GM19099 (cell line): ENCODE measurements at regions not wholly inside any gene's neighbourhood (a gene's known extent, or its start where the extent isn't known, plus 50 kb on each side); places are given as distances from the start of the nearest gene placed in this dataset.

ENCODE experiments used
- POLR2A ChIP-seq: IDR thresholded peaks from 3 replicates; pipeline ENCODE4 v1.6.1; 2011; ENCODE audit warnings: low read depth; ENCODE audit not compliant: insufficient read length; ENCODE audit errors: extremely low read depth

DNA sequence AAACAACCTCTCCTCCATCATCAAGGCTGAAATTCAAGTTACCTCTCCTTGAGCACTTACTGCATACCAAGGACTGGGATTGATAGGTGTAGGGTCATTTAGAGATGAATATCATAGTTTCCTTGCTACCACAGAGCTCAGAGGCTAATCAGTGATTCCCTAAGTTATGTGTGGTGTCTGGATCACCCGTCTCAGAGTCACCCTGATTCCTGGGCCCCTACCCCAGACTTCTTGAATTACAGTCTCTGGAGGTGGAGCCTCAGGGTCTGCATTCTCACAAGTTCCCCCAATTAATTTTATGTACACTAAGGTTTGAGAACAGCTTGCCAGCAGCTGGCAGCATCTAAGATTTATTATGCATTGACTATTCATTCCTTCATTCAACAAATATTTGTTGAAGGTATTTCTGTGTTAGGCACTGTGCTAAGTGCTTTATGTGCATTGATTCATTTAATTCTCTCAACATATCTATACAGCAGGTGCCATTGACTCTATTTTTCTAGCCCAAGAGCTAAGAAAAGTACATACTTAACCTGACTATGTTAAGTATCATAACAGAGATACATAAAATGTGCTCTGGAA is 182.9 kb upstream of the FGGY start:
- no peak for TF ChIP-seq POLR2A

- TF ChIP-seq POLR2A = no peak
Observed at GRCh38 chr1:59115865-59116264, 181.0 kb upstream of the FGGY start.

- TF ChIP-seq POLR2A = no peak
Observed at GRCh38 chr1:59116920-59117542, 179.9 kb upstream of the FGGY start.

DNA sequence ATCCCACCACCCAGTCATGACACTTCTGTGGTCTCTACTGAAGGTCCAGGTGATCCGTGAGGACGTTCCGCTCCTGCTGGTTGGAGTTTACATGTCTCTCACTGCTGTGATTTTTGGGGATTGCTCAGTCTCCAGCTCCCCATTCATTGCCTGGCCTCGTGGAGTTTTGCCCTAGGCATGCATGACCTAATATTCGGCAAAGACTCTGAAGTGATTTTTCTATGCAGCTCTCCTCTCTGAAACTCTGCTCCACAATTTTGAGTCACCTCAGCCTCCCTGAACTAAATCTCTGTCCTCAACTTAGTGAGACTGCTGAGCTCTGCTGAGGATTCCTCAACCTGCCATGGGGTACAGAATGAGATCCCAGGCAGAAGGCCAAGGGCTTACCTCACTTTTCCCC is 174.4 kb upstream of the FGGY start:
- no peak for TF ChIP-seq POLR2A

DNA sequence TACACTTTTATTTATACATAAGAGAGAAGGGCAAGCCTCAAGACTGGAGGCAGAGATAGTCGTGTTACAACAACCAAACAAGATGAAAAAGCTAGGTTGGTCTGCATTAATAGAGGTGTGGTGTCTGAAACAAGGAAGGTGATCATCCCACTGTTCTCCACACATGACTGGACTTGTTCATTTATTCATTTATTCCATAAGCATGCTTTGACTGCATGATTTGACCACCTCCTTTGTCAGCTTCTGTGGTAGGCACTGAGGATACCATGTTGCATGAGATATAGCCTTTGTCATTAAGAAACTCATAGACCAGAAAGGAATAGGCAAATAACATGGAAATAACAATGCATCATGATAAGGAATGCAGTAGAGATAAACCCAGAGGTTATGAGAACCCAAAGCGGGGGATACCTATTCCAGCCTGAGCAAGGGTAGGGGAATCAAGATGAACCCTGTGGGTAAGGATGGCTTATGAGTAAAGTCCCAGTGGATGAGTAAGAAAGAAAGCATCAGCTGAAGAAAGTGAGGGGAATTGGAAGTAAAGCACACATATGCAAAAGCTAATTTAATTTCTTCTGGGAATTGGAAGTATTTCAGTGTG is 173.7 kb upstream of the FGGY start:
- TF ChIP-seq POLR2A = no peak

GRCh38 chr1:59124166-59124565 is 172.7 kb upstream of the FGGY start:
- no peak for TF ChIP-seq POLR2A

DNA sequence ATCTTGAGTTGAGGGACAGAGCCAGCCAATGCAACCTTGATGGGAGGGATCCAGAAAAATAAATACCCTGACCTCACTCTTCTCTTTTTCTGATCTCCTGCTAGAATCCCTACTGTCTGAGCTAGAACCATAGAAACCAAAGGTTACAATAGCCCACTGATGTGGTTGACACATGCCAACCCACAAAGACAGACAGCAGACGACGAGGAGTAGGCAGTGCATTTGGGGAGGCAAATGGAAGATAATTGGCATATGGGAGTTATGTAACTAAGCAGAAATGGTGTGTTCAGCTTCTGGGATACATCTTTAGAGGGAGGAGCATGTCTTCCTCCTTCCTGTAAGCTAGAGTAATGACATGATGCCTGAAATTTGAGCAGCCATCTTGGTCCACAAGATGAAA is 171.7 kb upstream of the FGGY start:
- TF ChIP-seq POLR2A = no peak

GRCh38 chr1:59125676-59126320 is 171.1 kb upstream of the FGGY start:
- TF ChIP-seq POLR2A = no peak

- no peak for TF ChIP-seq POLR2A
Observed at GRCh38 chr1:59126366-59126765, 170.5 kb upstream of the FGGY start.

- TF ChIP-seq POLR2A = no peak
Observed at GRCh38 chr1:59128239-59128736, 168.6 kb upstream of the FGGY start.

DNA sequence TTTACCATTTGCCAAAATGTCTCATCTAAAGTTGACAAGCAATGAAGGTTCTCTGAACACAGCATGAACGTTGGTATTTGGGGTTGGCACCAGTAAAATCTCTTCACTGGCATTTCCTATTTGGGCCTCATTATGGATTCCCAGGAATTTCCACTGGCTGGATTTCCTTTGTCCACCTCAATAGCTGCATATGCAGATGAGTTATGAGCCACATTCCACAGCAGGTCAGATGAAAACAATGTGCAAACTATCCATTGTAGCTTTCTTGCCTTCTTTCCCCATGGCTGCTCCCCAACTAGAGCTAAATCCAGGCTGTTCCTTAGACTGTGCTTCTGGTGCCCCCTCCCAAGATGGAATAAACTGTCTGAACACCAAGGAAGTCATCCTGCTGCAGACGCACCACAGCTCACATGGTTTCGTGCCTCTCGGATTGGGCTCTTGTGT is 168.1 kb upstream of the FGGY start:
- TF ChIP-seq POLR2A = no peak

- no peak for TF ChIP-seq POLR2A
Observed at GRCh38 chr1:59132295-59132694, 164.6 kb upstream of the FGGY start.

GRCh38 chr1:59133997-59134396 is 162.9 kb upstream of the FGGY start:
- TF ChIP-seq POLR2A = no peak

DNA sequence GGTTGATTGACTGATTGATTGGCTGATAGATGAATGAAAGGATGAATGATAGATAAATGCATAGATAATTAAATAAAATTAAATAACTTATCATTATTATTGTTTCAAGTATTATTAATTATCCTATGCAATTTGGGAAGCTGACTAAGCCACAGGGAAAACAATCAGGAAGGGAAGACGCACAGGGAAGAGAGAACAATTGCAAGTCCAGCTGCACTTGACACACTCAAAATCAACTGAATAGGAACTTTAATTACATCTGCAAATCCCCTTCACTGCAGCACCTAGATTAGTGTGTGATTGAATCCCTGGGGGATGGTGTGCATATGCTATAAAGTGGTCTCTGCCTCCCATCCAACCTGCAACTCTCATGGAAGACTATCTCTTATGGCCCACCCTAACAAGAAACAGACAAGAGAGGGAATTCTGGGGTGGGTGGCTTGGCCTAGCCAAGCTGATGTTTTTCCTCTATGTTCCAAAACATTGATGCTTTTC is 161.1 kb upstream of the FGGY start:
- TF ChIP-seq POLR2A = no peak

DNA sequence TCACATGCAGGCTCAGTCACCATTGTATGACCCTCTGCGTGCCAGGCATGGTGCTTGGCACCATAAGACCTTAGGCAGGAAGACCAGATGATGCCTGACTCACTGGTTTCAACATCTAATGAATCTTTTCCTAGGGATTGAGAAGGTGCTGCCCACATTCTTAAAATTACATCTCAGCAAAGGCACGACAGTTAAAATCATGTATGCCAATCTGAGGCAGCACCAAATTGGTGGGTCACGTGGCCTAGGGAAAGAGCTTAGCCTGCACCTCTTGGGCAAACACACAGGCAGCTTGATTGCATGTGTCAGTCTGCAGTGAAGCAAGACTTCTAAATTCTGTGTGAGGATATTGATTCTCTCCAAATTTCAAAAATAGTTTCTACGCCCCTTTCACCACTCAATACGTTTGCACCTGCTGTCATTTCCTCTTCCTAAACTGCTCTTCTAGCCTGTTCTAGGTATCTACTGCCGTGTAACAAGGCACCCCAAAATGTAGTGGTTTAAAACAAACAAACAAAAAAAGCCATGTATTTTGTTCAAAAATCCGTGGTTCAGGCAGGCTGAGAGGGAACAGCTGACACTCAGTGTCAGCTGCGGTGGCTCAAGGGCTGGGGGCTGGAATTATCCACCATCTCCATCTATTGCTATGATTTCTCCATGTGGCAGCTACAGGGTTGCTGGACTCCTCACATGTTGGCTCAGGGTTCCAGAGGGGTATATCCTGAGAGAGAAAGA is 160.2 kb upstream of the FGGY start:
- no peak for TF ChIP-seq POLR2A
